ENCODE measurements at regions not wholly inside any gene's neighbourhood (a gene's known extent, or its start where the extent isn't known, plus 50 kb on each side); places are given as distances from the start of the nearest gene placed in this dataset.
"Not testable (repeated sequence)": the region's sequence is repeated elsewhere in the genome, so short reads cannot be mapped to it uniquely, and the experiment has no call there.

DNA sequence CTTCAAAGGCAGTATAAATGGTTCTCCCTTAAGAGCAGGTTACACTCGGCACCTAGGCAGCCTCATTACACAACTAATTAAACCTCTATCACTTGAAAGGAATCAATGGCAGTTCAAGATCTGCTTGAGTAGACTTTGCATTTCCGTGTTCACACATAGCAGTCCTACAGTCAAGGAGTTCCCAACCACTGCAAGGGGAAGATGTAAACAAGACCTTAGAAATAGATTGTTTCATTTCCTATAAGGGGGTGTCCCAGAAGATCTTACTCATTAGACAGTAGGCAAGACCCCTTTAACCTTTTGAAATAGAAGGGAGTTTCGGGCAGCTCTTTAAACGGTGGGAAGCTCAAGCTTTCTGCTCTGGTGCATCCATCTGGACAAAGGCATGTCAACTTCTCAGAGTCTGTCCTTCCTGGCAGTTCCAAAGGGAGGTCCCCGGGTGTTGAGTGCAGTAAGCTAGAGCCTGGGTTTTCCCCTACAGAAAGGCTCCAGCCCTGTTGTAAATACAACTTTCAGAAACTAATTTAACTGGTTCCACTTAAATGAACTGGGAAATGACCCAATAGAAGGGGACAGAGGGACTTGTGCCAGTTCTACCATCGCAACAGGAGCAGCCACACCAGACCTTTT, 150.8 kb downstream of the RBMX2 start:
- no peak for DNase-seq (ENCODE audit: low read depth)

DNA sequence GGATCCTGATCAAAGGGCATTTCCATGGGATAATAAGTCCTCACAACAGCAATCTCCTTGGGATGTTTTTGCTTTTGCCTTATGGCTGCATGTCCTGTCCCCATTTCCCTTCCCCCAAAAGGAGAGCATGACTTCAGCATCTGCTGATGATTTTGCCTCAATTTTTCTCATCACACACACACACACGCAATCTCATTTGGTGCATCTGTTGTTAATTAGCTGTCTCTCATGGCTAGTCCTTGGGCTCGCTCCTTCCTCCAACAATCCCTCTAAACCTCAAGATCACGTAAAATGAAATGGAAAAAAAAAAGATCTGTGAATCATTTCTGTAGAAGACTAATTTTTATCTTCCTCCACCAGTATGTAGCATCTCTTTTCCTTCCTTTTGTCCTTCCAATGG, 153.6 kb downstream of the RBMX2 start:
- DNase-seq (ENCODE audit: low read depth), result no peak

DNA sequence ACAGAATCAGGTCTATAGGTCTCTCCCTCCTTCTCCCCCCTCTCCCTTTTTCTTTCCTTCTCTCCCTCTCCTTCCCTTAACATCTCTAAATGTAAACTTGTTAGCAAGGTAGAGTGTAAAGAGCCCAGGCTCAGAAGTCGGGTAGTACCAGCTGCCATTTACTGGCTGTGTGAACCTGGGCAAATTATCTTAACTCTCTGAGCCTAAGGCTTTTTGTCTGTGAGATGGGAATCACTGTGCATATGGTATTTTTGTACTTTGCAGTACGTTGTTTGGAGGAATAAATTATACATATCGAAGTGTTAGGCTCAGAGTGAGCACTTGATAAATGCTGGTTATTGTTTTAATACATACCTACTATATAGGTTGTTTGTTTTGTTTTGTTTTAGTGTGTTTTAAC, 154.0 kb downstream of the RBMX2 start:
- DNase-seq (ENCODE audit: low read depth), result no peak

DNA sequence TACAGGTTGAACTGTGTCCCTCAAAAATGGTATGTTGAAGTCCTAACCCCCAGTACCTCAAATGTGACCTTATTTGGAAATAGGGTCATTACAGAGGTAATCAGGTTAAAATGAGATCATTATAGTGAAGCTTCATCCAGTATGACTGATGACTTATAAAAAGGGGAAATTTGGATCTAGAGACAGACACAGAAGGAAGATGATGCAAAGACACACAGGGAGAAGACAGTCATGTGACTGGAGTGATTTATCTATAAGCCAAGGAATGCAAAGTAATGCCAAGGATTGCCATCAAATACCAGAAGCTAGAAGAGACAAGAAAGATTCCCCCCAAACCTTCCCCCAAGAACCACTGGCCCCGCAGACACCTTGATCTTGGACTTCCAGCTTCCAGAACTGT, 155.2 kb downstream of the RBMX2 start:
- DNase-seq (ENCODE audit: low read depth), result no peak

DNA sequence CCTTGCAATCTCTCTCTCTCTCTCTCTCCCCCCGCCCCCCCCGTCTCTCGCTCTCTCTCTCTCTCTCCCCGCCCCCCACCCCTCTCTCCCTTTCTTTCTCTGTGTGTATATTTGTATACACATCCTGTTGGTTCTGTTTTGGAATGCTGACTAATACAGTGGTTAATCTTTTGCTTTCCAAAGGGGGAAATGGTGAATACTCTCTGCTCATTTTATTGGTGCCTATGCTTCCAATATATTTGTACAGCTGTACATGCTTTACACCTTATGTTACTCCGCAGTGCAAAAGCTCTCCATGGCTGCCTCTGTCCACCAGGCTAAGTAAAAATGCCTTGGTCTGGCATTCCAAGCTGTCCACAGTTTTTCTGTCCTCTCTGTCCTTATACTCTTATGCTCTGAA, 158.8 kb downstream of the RBMX2 start:
- peak; percentile 20 for DNase-seq (ENCODE audit: low read depth)

DNA sequence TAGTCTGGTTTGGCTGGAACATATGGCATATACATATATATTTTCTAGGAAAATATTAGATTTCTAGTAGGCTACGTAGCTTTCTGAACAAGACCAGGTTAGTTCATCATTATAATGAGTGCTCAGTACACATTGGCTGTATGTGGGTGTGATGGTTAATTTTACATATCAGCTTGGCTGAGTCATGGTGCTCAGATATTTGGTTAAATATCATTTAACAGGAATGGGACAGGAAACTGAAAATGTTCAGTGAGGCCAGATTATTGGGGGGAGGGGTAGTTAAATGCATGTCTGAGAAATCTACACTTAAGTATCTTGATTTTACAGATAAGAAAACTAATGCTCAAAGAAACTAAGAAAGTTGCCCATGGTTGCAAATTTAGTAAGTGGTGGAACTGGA, 160.1 kb downstream of the RBMX2 start:
- DNase-seq (ENCODE audit: low read depth), result no peak

DNA sequence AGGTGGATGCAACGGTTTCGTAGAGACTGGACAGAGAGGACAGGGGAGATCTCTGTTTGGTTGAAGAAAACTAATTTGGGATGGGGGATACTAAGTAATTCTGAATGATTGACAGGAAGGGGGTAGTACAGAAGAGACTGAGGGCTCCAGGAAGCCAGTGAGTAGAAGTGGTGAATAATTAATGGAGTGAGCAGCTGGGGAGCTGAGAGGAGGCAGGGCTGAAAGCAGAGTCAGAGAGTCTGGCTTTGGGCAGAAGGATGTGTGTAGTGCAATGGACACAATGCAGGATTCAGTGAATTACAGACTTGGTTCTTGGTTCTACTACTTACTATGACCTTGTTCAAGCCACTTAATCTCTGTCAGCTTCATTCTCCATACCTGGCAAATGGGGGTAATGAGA, 161.7 kb downstream of the RBMX2 start:
- DNase-seq (ENCODE audit: low read depth), result no peak

DNA sequence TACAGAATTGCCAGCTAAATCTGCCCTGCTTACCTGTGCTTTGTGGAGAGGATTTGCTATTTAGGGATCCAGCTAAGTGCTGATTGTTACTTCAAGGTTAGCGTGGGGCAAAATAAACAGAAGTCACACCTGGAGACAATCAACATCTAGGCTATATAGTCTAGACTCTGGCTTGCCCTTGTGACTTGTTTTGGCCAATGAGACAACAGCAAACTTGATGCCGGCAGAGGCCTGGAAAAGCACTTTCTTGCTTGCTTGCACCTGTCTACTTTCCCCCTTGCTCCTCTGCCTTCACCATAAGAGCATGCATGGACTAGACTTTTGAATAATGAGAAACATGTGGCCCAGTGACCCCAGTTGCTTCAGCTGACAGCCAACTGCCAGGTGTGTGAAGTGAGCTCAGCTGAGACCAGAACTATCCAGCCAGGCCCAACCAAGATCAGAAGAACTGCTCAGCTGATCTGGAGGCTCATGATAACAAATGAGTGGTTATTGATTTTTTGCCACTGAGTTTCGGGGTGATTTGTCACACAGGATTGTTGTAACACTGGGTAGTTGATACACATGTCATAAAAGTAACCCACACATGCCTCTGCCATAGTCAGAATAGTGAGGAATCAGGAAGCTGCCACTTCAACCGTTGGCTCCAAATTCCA, 164.4 kb downstream of the RBMX2 start:
- DNase-seq (ENCODE audit: low read depth), result no peak

DNA sequence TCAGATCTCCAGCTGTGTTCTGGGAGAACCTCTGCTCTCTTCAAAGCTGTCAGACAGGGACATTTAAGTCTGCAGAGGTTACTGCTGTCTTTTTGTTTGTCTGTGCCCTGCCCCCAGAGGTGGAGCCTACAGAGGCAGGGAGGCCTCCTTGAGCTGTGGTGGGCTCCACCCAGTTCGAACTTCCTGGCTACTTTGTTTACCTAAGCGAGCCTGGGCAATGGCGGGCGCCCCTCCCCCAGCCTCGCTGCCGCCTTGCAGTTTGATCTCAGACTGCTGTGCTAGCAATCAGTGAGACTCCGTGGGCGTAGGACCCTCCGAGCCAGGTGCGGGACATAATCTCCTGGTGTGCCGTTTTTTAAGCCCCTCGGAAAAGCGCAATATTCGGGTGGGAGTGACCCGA, 171.2 kb downstream of the RBMX2 start:
- not testable (repeated sequence) for DNase-seq (ENCODE audit: low read depth)

Measured in ELR (cell line).